Mesendoderm (in vitro differentiated cells): ENCODE measurements at regions not wholly inside any gene's neighbourhood (a gene's known extent, or its start where the extent isn't known, plus 50 kb on each side); places are given as distances from the start of the nearest gene placed in this dataset.

Experiments
- DNase-seq: peaks from one replicate; pipeline ENCODE4 v3.0.0; 2013
- H2AK5ac ChIP-seq: 2 replicates; pipeline ENCODE4 v1.6.1; 2013; ENCODE audit warnings: low read length, inconsistent platforms
- H2BK120ac ChIP-seq: 2 replicates; pipeline ENCODE4 v1.6.1; 2013; ENCODE audit warnings: low read depth, mild to moderate bottlenecking, low read length, moderate library complexity, mixed read lengths
- H2BK15ac ChIP-seq: replicated peaks from 2 replicates; pipeline ENCODE4 v1.6.1; 2013; ENCODE audit warnings: low read depth, mild to moderate bottlenecking, moderate library complexity
- H2BK5ac ChIP-seq: 2 replicates; pipeline ENCODE4 v1.6.1; 2013; ENCODE audit warnings: low read length, inconsistent platforms
- H3K18ac ChIP-seq: 2 replicates; pipeline ENCODE4 v1.6.1; 2013; ENCODE audit warnings: mild to moderate bottlenecking, low read length, mixed read lengths
- H3K23ac ChIP-seq: one replicate; pipeline ENCODE4 v1.6.1; 2013; ENCODE audit warnings: low read length
- H3K27ac ChIP-seq: 2 replicates; pipeline ENCODE4 v1.5.1; 2013; ENCODE audit warnings: low read depth, mild to moderate bottlenecking, inconsistent platforms, low read length, moderate library complexity
- H3K27me3 ChIP-seq: 2 replicates; pipeline ENCODE4 v1.6.1; 2013; ENCODE audit warnings: low read length, control low read depth, mild to moderate bottlenecking, inconsistent platforms; ENCODE audit not compliant: insufficient read depth, poor library complexity
- H3K36me3 ChIP-seq: 2 replicates; pipeline ENCODE4 v1.6.1; 2013; ENCODE audit warnings: low read length, inconsistent platforms; ENCODE audit not compliant: control insufficient read depth, insufficient read depth
- H3K4ac ChIP-seq: one replicate; pipeline ENCODE4 v1.6.1; 2013; ENCODE audit warnings: low read depth, mild to moderate bottlenecking, low read length, moderate library complexity
- H3K4me1 ChIP-seq: 2 replicates; pipeline ENCODE4 v1.6.1; 2013; ENCODE audit warnings: low read depth, low read length, inconsistent platforms; ENCODE audit not compliant: control insufficient read depth
- H3K4me2 ChIP-seq: 2 replicates; pipeline ENCODE4 v1.6.1; 2013; ENCODE audit warnings: low read length
- H3K4me3 ChIP-seq: 2 replicates; pipeline ENCODE4 v1.5.1; 2013; ENCODE audit warnings: mild to moderate bottlenecking, low read length
- H3K56ac ChIP-seq: one replicate; pipeline ENCODE4 v1.6.1; 2013; ENCODE audit warnings: low read length
- H3K79me1 ChIP-seq: 2 replicates; pipeline ENCODE4 v1.6.1; 2013; ENCODE audit warnings: low read length, inconsistent platforms
- H3K79me2 ChIP-seq: 2 replicates; pipeline ENCODE4 v1.6.1; 2013; ENCODE audit warnings: mild to moderate bottlenecking, low read length; ENCODE audit not compliant: control insufficient read depth, insufficient read depth
- H3K9ac ChIP-seq: 2 replicates; pipeline ENCODE4 v1.6.1; 2013; ENCODE audit warnings: low read length, inconsistent platforms
- H4K5ac ChIP-seq: one replicate; pipeline ENCODE4 v1.6.1; 2013; ENCODE audit warnings: low read length
- H4K8ac ChIP-seq: one replicate; pipeline ENCODE4 v1.6.1; 2013; ENCODE audit warnings: low read depth, mild to moderate bottlenecking, control low read depth, low read length, moderate library complexity
- WGBS: extraction: QIAGEN DNeasy Blood & Tissue Kit; methylation state at CpG from one replicate; pipeline ENCODE4 v1.1.7; 2013; ENCODE audit warnings: low lambda C conversion rate, missing lambda C conversion rate; ENCODE audit not compliant: insufficient coverage; ENCODE audit errors: extremely low coverage; 5-methylcytosine and 5-hydroxymethylcytosine counted together

DNA sequence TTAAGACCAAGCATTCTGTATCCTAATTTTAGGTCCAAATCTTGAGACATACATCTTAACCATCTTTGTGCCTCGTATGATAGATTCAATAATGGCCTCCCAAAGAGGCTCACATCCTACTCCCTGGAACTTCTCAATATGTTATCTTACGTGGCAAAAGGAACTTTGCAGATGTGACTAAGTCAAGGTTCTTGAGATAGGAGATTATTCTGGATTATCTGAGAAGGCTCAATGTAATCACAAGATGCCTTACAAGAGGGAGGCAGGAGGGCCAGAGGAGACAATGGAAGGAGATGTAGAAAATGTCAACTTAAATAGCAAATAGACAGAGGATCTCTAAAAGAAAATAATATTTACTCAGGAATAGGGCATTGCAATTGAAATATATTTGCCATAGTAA lies 548.9 kb downstream of the MATN1 start:
- H2BK5ac ChIP-seq: no peak overlapping the region
- no peaks in the 10 kb centered on the region for H3K79me1 ChIP-seq
- H2BK120ac ChIP-seq: no peak overlapping the region
- H3K18ac ChIP-seq: no peak overlapping the region
- no peak overlapping the region for H3K4me3 ChIP-seq
- H3K27ac ChIP-seq: no peak overlapping the region
- no peak overlapping the region for H3K4me2 ChIP-seq
- peaks cover 3% of the 10 kb centered on the region for H3K4me1 ChIP-seq
- no CpG with 5 or more reads among the region's 2 CpGs for WGBS
- no peaks in the 10 kb centered on the region for H3K79me2 ChIP-seq
- H3K4ac ChIP-seq: no peak overlapping the region
- H3K23ac ChIP-seq: no peak overlapping the region
- H4K8ac ChIP-seq: no peak overlapping the region
- no peaks in the 10 kb centered on the region for H3K27me3 ChIP-seq
- no peak overlapping the region for H3K9ac ChIP-seq
- H4K5ac ChIP-seq: no peak overlapping the region
- H3K36me3 ChIP-seq: no peaks in the 10 kb centered on the region
- peak; percentile 65 for DNase-seq
- H2AK5ac ChIP-seq: no peak overlapping the region
- no peak overlapping the region for H2BK15ac ChIP-seq
- H3K56ac ChIP-seq: no peak overlapping the region

DNA sequence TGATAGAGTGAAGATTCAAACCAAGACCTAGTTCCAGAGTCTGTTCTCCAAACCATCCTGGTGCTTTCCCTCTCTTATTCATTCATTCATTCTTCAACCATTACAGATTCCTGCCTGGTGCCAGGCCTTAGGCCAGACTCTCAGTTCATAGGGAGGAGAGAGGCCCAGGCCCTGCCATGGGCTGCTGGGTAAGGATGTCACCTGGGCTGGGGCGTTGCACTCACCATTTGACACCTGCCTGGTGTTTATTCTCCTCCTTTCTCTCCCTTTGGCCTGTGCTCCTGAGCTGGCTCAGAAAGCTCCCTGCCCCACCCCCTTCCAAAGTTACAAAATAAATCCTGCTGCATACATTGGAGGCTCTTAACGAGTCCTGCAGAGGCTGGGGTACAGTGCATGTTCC lies 549.8 kb downstream of the MATN1 start:
- no peaks in the 10 kb centered on the region for H3K36me3 ChIP-seq
- no peak overlapping the region for H2BK15ac ChIP-seq
- H3K23ac ChIP-seq: no peak overlapping the region
- H3K79me1 ChIP-seq: no peaks in the 10 kb centered on the region
- peaks cover 3% of the 10 kb centered on the region for H3K4me1 ChIP-seq
- H3K4me2 ChIP-seq: no peak overlapping the region
- H3K18ac ChIP-seq: peak overlapping the region; percentile 32
- H4K5ac ChIP-seq: no peak overlapping the region
- no CpG with 5 or more reads among the region's 2 CpGs for WGBS
- peak overlapping the region; percentile 40 for H2BK5ac ChIP-seq
- H3K79me2 ChIP-seq: no peaks in the 10 kb centered on the region
- DNase-seq: no peak
- no peak overlapping the region for H3K9ac ChIP-seq
- peak overlapping the region; percentile 54 for H2AK5ac ChIP-seq
- no peak overlapping the region for H3K27ac ChIP-seq
- H3K56ac ChIP-seq: no peak overlapping the region
- no peak overlapping the region for H2BK120ac ChIP-seq
- no peak overlapping the region for H4K8ac ChIP-seq
- no peak overlapping the region for H3K4me3 ChIP-seq
- no peak overlapping the region for H3K4ac ChIP-seq
- H3K27me3 ChIP-seq: no peaks in the 10 kb centered on the region

DNA sequence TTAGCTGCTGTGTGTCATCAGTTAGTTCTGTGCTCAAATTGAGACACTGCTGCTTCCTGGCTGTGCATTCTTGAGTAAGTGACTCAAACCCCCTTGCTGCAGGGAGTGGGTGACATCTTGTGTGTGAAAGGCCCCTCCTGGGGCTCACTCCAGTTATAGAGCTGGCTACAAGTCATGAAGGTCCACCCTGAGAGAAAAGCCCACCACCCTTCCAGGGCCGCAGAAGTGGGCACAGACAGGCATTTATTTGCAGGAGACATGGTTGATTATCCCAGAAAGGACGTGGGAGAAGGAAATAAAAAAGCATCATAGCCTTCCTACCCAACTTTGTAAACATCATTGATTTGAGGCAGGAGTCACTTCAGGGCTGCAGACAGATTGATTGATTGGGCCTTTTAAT lies 550.6 kb downstream of the MATN1 start:
- Histone ChIP-seq H2BK15ac (no peak overlapping the region), H3K27me3 (no peaks in the 10 kb centered on the region), H3K79me2 (no peaks in the 10 kb centered on the region), H3K4me3 (no peak overlapping the region), H3K36me3 (no peaks in the 10 kb centered on the region), H3K56ac (no peak overlapping the region), H3K18ac (no peak overlapping the region), H3K27ac (no peak overlapping the region), H2BK5ac (no peak overlapping the region), H4K5ac (no peak overlapping the region), H3K4me1 (peaks cover 3% of the 10 kb centered on the region), H3K9ac (no peak overlapping the region), H2BK120ac (no peak overlapping the region), H4K8ac (no peak overlapping the region), H3K4me2 (no peak overlapping the region), H3K23ac (no peak overlapping the region), H2AK5ac (no peak overlapping the region), H3K4ac (no peak overlapping the region), H3K79me1 (no peaks in the 10 kb centered on the region)
- DNase-seq: no peak
- no CpG with 5 or more reads among the region's 2 CpGs for WGBS

DNA sequence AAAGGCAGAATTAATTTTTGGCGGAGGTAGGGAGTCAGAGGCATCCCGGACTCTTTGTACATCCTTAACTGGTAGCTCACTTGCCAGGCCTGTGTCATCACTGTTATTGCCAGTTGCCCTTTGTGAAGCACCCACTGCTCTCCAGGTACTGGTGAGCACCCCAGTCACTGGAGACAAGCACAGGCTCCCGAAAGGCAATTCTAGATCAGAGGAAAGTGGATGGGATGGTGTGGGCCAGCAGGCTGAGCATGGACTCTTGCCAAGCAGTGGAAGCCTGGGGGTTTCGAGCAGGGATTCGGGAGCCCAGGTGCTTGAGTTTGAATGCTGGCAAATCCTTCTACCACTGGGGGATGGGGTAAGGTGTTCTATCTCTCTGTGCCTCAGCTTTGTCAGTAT lies 551.1 kb downstream of the MATN1 start:
- DNase-seq: no peak
- H3K27ac ChIP-seq: no peak overlapping the region
- WGBS: no CpG with 5 or more reads among the region's 5 CpGs

DNA sequence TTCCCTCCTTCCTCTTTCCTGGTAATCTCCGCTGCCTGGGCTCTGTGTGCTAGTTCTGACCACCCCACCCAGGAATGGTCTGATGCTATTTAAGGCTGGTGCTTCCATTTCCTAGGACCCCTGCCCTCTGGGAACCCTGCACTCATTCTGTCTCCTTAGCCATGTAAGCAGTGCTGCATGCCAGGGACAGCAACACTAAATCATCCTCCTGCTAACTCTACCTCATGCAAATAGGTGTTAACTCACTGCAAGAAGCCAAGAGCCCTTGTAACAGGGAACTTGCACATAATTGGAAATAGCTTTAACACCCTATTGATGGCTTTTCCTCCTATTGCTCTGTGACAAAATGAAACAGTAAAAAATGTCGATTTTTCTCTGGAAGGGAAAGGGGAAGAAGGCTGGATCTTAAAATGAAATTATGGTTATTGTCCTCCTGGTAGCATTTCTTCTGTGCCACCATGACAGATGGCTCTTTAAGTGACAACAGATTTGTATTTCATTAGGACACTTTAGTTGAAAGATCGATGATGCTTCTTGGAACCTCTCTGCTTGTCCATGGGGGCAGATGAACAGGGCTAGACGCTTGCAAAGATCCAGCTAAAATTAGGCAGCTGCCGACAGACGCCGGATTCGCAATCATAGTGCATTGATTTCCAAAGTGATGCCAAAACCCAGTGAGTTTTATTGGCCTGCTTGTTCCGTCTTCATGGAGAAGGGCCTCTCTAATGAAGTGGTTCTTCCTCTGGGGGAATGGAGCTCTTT lies 551.7 kb downstream of the MATN1 start:
- no peak overlapping the region for H3K27ac ChIP-seq
- no peak overlapping the region for H3K9ac ChIP-seq
- H3K4ac ChIP-seq: no peak overlapping the region
- no peak overlapping the region for H2BK120ac ChIP-seq
- H3K23ac ChIP-seq: no peak overlapping the region
- no CpG with 5 or more reads among the region's 9 CpGs for WGBS
- H3K4me2 ChIP-seq: no peak overlapping the region
- H4K5ac ChIP-seq: no peak overlapping the region
- no peak overlapping the region for H2BK15ac ChIP-seq
- H3K36me3 ChIP-seq: no peaks in the 10 kb centered on the region
- H3K4me1 ChIP-seq: peaks cover 3% of the 10 kb centered on the region
- H3K79me2 ChIP-seq: no peaks in the 10 kb centered on the region
- no peak overlapping the region for H2BK5ac ChIP-seq
- no peak overlapping the region for H4K8ac ChIP-seq
- peak overlapping the region; percentile 71 for H3K18ac ChIP-seq
- DNase-seq: no peak
- no peaks in the 10 kb centered on the region for H3K27me3 ChIP-seq
- peak overlapping the region; percentile 48 for H2AK5ac ChIP-seq
- H3K4me3 ChIP-seq: no peak overlapping the region
- peak overlapping the region; percentile 18 for H3K56ac ChIP-seq
- no peaks in the 10 kb centered on the region for H3K79me1 ChIP-seq

More for the DNA sequence above, 551.1 kb downstream of the MATN1 start:
- Histone ChIP-seq H3K79me1 (no peaks in the 10 kb centered on the region), H3K4ac (no peak overlapping the region), H3K23ac (no peak overlapping the region), H3K4me2 (no peak overlapping the region), H4K8ac (no peak overlapping the region), H3K4me3 (no peak overlapping the region), H2BK15ac (no peak overlapping the region), H2BK5ac (no peak overlapping the region), H2BK120ac (no peak overlapping the region), H2AK5ac (peak overlapping the region; percentile 34), H3K4me1 (peaks cover 3% of the 10 kb centered on the region), H3K27me3 (no peaks in the 10 kb centered on the region), H3K56ac (no peak overlapping the region), H3K9ac (no peak overlapping the region), H3K36me3 (no peaks in the 10 kb centered on the region), H3K18ac (no peak overlapping the region), H3K79me2 (no peaks in the 10 kb centered on the region), H4K5ac (no peak overlapping the region)

DNA sequence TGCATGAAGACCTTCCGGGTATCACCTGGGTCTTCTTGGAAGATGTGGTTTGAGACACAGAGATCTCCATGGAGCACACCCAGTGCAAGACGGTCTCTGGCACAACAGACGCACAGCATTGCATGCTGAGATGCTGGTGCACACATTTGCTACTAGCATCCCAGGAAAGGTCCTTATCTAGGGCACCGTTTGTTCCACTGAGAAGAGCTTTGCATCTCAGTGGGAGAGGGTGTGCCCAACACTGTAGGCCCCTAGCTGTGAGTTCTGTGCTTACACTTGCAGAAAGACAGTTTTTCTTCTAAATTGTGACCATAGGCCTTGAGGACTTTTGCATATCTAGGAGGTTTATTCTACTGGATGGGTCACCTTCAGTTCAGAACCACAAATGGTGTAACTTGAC lies 554.1 kb downstream of the MATN1 start:
- Histone ChIP-seq H3K4me2 (no peak overlapping the region), H3K36me3 (no peaks in the 10 kb centered on the region), H3K4me3 (no peak overlapping the region), H3K56ac (no peak overlapping the region), H3K27me3 (no peaks in the 10 kb centered on the region), H2BK120ac (no peak overlapping the region), H3K4me1 (peaks cover 5% of the 10 kb centered on the region), H3K4ac (no peak overlapping the region), H3K9ac (no peak overlapping the region), H2BK5ac (no peak overlapping the region), H2AK5ac (no peak overlapping the region), H3K79me2 (no peaks in the 10 kb centered on the region), H3K18ac (no peak overlapping the region), H3K79me1 (no peaks in the 10 kb centered on the region), H4K5ac (no peak overlapping the region), H4K8ac (no peak overlapping the region), H3K27ac (no peak overlapping the region), H2BK15ac (no peak overlapping the region), H3K23ac (no peak overlapping the region)
- peak; percentile 75 for DNase-seq
- no CpG with 5 or more reads among the region's 4 CpGs for WGBS
